ENCODE measurements at regions not wholly inside any gene's neighbourhood (a gene's known extent, or its start where the extent isn't known, plus 50 kb on each side); places are given as distances from the start of the nearest gene placed in this dataset.

DNA sequence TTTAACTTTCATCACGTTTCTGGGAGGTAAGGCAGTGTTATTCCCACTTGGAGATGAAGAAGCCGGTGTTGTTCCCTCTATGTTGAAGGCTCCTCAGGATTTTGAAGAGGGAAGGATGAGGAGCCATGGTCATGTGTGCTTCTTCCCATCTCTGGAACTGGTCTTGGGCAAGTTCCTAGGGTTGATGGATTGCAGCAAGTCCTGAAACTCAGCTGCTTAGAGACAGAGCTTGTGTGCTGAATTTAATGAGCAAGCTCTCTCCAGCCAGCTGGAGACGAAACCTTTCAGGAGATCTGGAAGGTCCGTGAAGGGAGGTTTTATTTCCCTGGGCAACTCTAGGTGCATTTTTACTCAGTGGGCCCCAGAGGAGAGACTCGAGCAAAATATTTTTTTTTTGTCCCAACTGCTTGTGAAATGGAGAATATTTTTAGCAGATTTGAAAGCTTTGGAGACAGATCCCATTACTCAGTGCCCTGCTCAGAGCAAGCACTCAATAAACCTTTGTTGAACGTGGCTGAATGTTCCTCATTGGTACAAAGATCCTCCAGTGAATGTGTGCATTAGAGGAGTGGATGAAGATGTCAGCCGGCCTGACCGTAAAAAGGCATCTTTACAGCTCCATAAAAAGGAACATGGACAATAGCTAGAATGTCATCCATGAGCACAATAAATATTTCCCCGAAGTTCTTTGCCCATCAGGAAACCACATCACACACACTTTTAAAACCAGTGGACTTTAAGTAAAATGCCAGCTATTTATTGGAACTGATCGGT lies 55.6 kb upstream of the RGMA start:
- no peak for FAIRE-seq

DNA sequence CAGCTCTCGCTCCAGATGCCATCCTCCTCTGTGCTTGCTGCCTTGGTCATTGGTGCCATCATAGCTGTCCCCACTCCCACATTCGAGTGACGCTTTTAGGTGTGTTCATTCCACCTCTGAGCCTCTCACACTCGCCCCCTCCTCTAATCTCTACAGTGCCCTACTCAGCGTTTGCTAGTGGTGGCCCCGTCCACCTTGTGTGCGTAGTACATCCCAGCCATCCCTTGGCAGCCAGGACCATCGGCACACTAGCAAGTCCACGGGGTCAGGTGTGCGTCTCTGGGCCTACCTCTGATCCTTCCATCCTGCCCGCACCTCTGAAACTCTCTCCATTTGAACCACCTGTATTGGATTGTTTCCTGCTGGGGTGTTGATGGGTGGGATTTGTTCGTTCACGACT lies 54.2 kb upstream of the RGMA start:
- FAIRE-seq: no peak

More for the DNA sequence above, 55.6 kb upstream of the RGMA start:
- no peak for DNase-seq (ENCODE audit: extremely low spot score, insufficient read length, low read depth)

DNA sequence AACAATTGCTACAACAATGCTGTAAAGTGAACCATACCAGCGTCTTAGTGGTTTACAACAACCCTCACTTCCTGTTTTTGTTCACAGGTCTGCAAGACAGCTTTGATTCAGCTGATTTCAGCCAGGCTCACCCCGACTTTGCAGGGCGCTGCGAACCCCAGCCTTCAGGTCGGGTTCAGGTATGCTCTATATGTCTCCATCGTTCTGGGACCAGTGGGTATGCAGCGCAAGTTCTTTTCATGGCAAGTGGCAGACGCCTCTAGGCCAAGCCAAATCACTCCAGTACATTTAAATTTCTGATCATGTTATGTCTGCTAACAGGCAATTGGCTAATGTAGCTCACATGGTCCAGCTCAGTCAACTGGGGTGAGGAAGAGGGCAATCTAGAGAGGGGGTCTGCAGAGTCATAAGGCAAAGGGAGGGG lies 52.4 kb upstream of the RGMA start:
- FAIRE-seq: no peak
- no peak for DNase-seq (ENCODE audit: extremely low spot score, insufficient read length, low read depth)

More for the DNA sequence above, 54.2 kb upstream of the RGMA start:
- no peak for DNase-seq (ENCODE audit: extremely low spot score, insufficient read length, low read depth)

DNA sequence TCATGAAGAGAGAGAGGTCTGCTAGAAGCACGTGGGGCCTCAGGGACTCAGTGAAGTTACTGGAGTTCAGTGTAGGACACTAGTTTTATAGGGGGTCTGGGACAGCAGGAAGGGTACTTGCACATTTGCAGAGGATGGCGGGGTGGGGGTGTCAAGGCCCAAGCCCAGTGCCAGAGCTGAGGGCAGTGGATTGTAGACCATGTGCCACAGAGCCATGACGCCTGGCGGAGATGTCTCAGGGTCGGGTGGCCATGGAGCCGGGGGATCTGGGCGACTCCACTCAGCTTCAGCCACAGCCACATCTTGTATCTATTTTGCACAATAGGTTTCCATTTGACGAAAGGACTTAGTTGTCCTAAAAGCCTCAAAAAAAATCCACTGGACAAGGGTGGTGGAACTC lies 50.4 kb upstream of the RGMA start:
- FAIRE-seq: no peak

DNA sequence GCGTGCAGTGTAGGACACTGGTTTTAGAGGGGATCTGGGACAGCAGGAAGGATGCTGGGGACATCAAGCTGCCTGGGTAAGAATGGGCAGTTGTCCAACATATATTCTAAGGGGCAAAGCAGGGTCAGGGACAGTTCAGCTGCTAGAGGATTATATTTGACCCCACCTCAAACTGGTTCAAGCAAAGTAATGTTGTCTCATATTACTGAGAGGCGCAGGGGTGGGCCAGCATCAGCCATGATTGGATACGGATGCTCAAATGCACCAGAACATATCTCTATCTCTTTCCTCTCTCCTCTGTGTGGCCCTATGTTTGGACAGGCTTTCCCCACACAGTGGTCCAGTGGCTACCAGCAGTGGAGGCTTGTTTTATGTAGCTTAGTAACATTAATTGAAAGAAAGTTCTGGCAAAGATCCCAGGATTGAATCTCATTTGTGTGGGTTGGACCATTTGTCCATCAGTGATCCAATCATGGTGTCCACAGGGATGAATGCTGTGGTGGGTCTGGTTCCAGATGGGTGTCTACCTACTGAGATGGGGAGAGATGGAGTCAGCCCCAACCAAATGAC lies 49.8 kb upstream of the RGMA start:
- FAIRE-seq: no peak
- no peak for DNase-seq (ENCODE audit: extremely low spot score, insufficient read length, low read depth)

More for the DNA sequence above, 50.4 kb upstream of the RGMA start:
- DNase-seq (ENCODE audit: extremely low spot score, insufficient read length, low read depth): no peak
